ENCODE measurements at regions not wholly inside any gene's neighbourhood (a gene's known extent, or its start where the extent isn't known, plus 50 kb on each side); places are given as distances from the start of the nearest gene placed in this dataset.

DNA sequence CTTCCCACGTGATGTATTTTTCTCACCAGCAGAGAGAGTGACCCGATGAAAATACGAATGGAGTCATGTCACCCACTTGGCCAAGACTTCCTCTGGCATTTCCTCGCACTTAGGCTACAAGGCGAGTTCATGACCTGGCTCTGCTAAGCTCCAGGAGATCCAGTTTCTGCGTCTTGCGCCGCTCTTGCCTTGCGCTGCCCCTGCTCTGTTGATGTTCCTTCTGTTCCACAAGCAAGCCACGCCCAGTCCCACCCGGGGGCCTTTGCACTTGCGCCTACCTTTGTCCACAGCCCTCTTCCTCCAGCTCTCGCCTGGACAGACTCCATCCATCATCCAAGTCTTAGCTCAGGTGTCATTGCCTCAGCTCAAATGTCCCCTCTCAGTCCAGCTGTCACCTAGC lies 116.3 kb upstream of the SHH start:
- TF ChIP-seq, protein P1, sequence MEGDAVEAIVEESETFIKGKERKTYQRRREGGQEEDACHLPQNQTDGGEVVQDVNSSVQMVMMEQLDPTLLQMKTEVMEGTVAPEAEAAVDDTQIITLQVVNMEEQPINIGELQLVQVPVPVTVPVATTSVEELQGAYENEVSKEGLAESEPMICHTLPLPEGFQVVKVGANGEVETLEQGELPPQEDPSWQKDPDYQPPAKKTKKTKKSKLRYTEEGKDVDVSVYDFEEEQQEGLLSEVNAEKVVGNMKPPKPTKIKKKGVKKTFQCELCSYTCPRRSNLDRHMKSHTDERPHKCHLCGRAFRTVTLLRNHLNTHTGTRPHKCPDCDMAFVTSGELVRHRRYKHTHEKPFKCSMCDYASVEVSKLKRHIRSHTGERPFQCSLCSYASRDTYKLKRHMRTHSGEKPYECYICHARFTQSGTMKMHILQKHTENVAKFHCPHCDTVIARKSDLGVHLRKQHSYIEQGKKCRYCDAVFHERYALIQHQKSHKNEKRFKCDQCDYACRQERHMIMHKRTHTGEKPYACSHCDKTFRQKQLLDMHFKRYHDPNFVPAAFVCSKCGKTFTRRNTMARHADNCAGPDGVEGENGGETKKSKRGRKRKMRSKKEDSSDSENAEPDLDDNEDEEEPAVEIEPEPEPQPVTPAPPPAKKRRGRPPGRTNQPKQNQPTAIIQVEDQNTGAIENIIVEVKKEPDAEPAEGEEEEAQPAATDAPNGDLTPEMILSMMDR (IDR thresholded peaks at IDR 0.05) = no peak
- TF ChIP-seq POLR2AphosphoS5 (IDR thresholded peaks at IDR 0.05; ENCODE audit: low read depth, low read length) (no peak), TCF7L2 (IDR thresholded peaks at IDR 0.05; ENCODE audit: low read depth, low read length) (no peak)

Measured in Panc1 (cell line).